HCT116 (cell line): ENCODE measurements at regions not wholly inside any gene's neighbourhood (a gene's known extent, or its start where the extent isn't known, plus 50 kb on each side); places are given as distances from the start of the nearest gene placed in this dataset.

Experiments
- ATAC-seq: fragments of 200-7000 bp; cut with Tn5 transposase; 2 replicates; pipeline ENCODE4 v1.9.1; 2020; ENCODE audit warnings: mild to moderate bottlenecking, moderate library complexity
- BruUV-seq: library from RNA; stranded (reverse); fragments of 400-500 nt; replicated peaks from 2 replicates; lab custom pipeline; 2021; lab: Mats Ljungman, UMichigan
- CTCF ChIA-PET: fragments of 300-600 bp; sonication (Branson Sonifier 250); formaldehyde crosslinking; loops from one replicate; lab custom pipeline; 2021; ENCODE audit warnings: antibody characterized with exemption; lab: Charles Lee
- POLR2A ChIA-PET: fragments of 300-600, 350-600 bp; sonication (Branson Sonifier 250); formaldehyde crosslinking; loops from one replicate; lab custom pipeline; 2021; ENCODE audit warnings: antibody characterized with exemption; lab: Charles Lee
- RAD21 ChIA-PET, 2 experiments: fragments of 300-600 bp; sonication (Branson Sonifier 250); formaldehyde crosslinking; loops; one replicate each; lab custom pipeline; 2023; ENCODE audit warnings: low total read pairs in 2 of 2; ENCODE audit not compliant: uncharacterized antibody in 2 of 2, unreplicated experiment in 2 of 2, low non-redundant PET in 1 of 2; lab: Charles Lee
- DNase-seq: peaks from one replicate; pipeline ENCODE4 v3.0.0-alpha.2; 2010; ENCODE audit warnings: low read depth, low spot score
- H2AFZ ChIP-seq: fragments of 200-600 bp; shearing (Covaris generic), sonication (generic); 2 replicates; pipeline ENCODE4 v1.6.1; 2017; ENCODE audit warnings: low read depth, mixed run types, mixed read lengths, antibody characterized with exemption, low read length; ENCODE audit not compliant: poor library complexity, severe bottlenecking
- H3K27ac ChIP-seq: 2 replicates; pipeline ENCODE4 v1.5.1; 2012; ENCODE audit warnings: low read depth, low read length
- H3K27me3 ChIP-seq: fragments of 200-600 bp; sonication (generic); 2 replicates; pipeline ENCODE4 v1.6.1; 2016; ENCODE audit warnings: mixed run types, low read length, mixed read lengths; ENCODE audit not compliant: insufficient read depth
- H3K36me3 ChIP-seq, 2 experiments: fragments of 200-500 bp in 1 of 2; fragments of 200-600 bp in 1 of 2; sonication (Bioruptor generic) in 1 of 2; sonication (generic) in 1 of 2; 2 replicates each; pipeline versions ENCODE4 v1.5.1 to v1.6.1; 2014 to 2016; ENCODE audit warnings: low read length in 2 of 2, inconsistent platforms in 1 of 2, mixed read lengths in 1 of 2, mixed run types in 1 of 2; ENCODE audit not compliant: insufficient read depth in 2 of 2, control insufficient read depth in 1 of 2
- H3K4me1 ChIP-seq, 2 experiments: fragments of 200-600 bp in 1 of 2; sonication (generic) in 1 of 2; 2 replicates each; pipeline versions ENCODE4 v1.5.1 to v1.6.1; 2012 to 2017; ENCODE audit warnings: low read length in 2 of 2, inconsistent platforms in 1 of 2, mild to moderate bottlenecking in 1 of 2, mixed read lengths in 1 of 2, mixed run types in 1 of 2, moderate library complexity in 1 of 2; ENCODE audit not compliant: insufficient read depth in 2 of 2, control insufficient read depth in 1 of 2
- H3K4me2 ChIP-seq: fragments of 200-600 bp; sonication (generic); 2 replicates; pipeline ENCODE4 v1.6.1; 2017; ENCODE audit warnings: mixed run types, low read length, mixed read lengths
- H3K4me3 ChIP-seq, 2 experiments: fragments of 200-600 bp in 1 of 2; sonication (generic) in 1 of 2; replicated peaks in 1 of 2; 2 replicates each; pipeline ENCODE4 v1.5.1; 2011 to 2016; ENCODE audit warnings: low read length in 2 of 2, control low read depth in 1 of 2, low read depth in 1 of 2, mild to moderate bottlenecking in 1 of 2, mixed read lengths in 1 of 2, mixed run types in 1 of 2
- H3K79me2 ChIP-seq: fragments of 200-600 bp; sonication (generic); 2 replicates; pipeline ENCODE4 v1.6.1; 2017; ENCODE audit warnings: mild to moderate bottlenecking, mixed run types, low read length, moderate library complexity, mixed read lengths; ENCODE audit not compliant: insufficient read depth
- H3K9ac ChIP-seq: fragments of 200-600 bp; sonication (generic); 2 replicates; pipeline ENCODE4 v1.6.1; 2016; ENCODE audit warnings: low read length, mixed read lengths
- H3K9me2 ChIP-seq: fragments of 200-600 bp; sonication (generic), shearing (Covaris generic); 2 replicates; pipeline ENCODE4 v1.6.1; 2017; ENCODE audit warnings: mixed run types, mild to moderate bottlenecking, moderate library complexity; ENCODE audit not compliant: insufficient read depth
- H3K9me3 ChIP-seq, 2 experiments: fragments of 200-500 bp in 1 of 2; fragments of 200-600 bp in 1 of 2; sonication (Bioruptor generic) in 1 of 2; sonication (generic) in 1 of 2; 2 replicates each; pipeline ENCODE4 v1.6.1; 2014 to 2017; ENCODE audit warnings: low read length in 2 of 2, mixed read lengths in 2 of 2, inconsistent platforms in 1 of 2, low read depth in 1 of 2, mild to moderate bottlenecking in 1 of 2, mixed run types in 1 of 2, moderate library complexity in 1 of 2; ENCODE audit not compliant: control insufficient read depth in 1 of 2, insufficient read depth in 1 of 2
- H4K20me1 ChIP-seq: fragments of 200-600 bp; sonication (generic), shearing (Covaris generic); 2 replicates; pipeline ENCODE4 v1.6.1; 2017; ENCODE audit warnings: mixed run types, mild to moderate bottlenecking, moderate library complexity; ENCODE audit not compliant: insufficient read depth
- ELF1 ChIP-seq: IDR thresholded peaks from 2 replicates; pipeline ENCODE4 v1.6.1; 2012; ENCODE audit warnings: low read depth, borderline replicate concordance
- EZH2 ChIP-seq: fragments of 200-600 bp; sonication (generic); IDR thresholded peaks from 2 replicates; pipeline ENCODE4 v1.6.1; 2017; ENCODE audit warnings: antibody characterized with exemption, mixed run types
- JUND ChIP-seq: IDR thresholded peaks from 2 replicates; pipeline ENCODE4 v1.6.1; 2012
- POLR2A ChIP-seq: IDR thresholded peaks from 2 replicates; pipeline ENCODE4 v1.7.0; 2011; ENCODE audit warnings: borderline replicate concordance; ENCODE audit not compliant: insufficient read depth, insufficient read length; ENCODE audit errors: extremely low read depth
- POLR2AphosphoS5 ChIP-seq: IDR thresholded peaks from 2 replicates; pipeline ENCODE4 v1.6.1; 2011; ENCODE audit warnings: mild to moderate bottlenecking, low read depth, low read length, moderate library complexity
- RAD21 ChIP-seq: IDR thresholded peaks from 2 replicates; pipeline ENCODE4 v1.6.1; 2012; ENCODE audit warnings: low read depth, mild to moderate bottlenecking
- YY1 ChIP-seq: IDR thresholded peaks from 2 replicates; pipeline ENCODE4 v1.6.1; 2011; ENCODE audit warnings: low read length, low read depth, moderate library complexity, mild to moderate bottlenecking; ENCODE audit not compliant: insufficient replicate concordance; ENCODE audit errors: extremely low read depth
- ZFX ChIP-seq: fragments of 450-650 bp; IDR thresholded peaks from 2 replicates; pipeline ENCODE4 v1.6.1; 2017
- intact Hi-C: fragments of 100-400 bp; cut with micrococcal nuclease; formaldehyde crosslinking; loops from 2 replicates; pipeline ENCODE4 v1.10.0; 2022
- TF ChIP-seq, protein P1 (sequence below): IDR thresholded peaks from 2 replicates; pipeline ENCODE4 v1.6.1; 2012
- TF ChIP-seq, protein P2 (sequence below): IDR thresholded peaks from 2 replicates; pipeline ENCODE4 v1.6.1; 2012

DNA sequence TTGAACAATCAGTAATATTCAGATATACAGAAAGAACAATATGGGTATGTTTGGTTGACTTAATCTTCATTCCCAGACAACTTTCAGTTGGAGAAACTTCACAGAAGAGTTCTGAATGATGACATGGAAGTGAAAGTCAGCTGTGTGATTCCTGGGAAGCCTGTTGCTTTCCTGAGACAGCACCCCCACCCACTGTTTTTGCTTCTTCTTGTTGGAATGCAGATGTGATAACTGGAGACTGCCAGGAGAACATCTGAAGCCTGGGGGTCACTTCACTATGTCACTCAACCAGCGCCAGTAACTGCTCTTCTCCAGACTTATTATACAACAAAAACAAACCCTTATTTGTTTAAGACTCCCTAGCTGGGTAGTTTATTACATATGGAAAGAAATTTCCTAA lies 599.4 kb downstream of the ZIC1 start:
- no TSS peak for BruUV-seq
- H3K4me3 ChIP-seq, result no peak overlapping the region
- intact Hi-C loops, result no loop called here
- H3K36me3 ChIP-seq, result no peaks in the 10 kb centered on the region
- H3K9ac ChIP-seq, result no peak overlapping the region
- ChIA-PET RAD21 (no interaction called here), POLR2A (no interaction called here), CTCF (no interaction called here)
- H3K4me2 ChIP-seq, result no peak overlapping the region
- ATAC-seq (no peak), DNase-seq (no peak)
- no peaks in the 10 kb centered on the region for H3K9me3 ChIP-seq
- H3K79me2 ChIP-seq, result no peaks in the 10 kb centered on the region
- H3K27me3 ChIP-seq, result no peaks in the 10 kb centered on the region
- H3K9me2 ChIP-seq, result peaks cover 4% of the 10 kb centered on the region; the same call in 1 of the 2 replicates
- TF ChIP-seq, protein P1, sequence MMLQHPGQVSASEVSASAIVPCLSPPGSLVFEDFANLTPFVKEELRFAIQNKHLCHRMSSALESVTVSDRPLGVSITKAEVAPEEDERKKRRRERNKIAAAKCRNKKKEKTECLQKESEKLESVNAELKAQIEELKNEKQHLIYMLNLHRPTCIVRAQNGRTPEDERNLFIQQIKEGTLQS, result no peak
- TF ChIP-seq EZH2, result no peak
- TF ChIP-seq, protein P2, sequence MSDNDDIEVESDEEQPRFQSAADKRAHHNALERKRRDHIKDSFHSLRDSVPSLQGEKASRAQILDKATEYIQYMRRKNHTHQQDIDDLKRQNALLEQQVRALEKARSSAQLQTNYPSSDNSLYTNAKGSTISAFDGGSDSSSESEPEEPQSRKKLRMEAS, result no peak
- TF ChIP-seq ELF1, result no peak
- TF ChIP-seq ZFX, result no peak
- TF ChIP-seq JUND, result no peak
- H2AFZ ChIP-seq, result no peak overlapping the region
- H3K4me1 ChIP-seq, result no peaks in the 10 kb centered on the region
- no peaks in the 10 kb centered on the region for H4K20me1 ChIP-seq
- no peak overlapping the region for H3K27ac ChIP-seq

DNA sequence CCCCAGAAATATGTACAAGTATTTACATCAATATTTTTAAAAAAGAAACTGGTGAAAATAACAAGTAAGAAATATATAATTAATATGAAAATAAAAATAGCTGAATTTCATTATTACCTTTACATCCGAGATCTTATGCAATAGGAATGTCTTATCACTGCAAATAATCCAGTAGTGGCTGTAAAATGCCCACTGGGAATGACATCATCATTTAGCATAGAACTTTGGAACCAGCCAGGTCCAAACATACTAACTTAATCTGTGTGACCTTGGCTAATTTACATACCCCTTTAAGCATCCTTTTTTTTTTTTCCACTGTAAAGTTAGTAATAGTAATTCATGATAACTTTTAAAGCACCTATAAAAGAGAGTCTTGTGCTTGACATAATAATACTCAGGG lies 611.7 kb downstream of the ZIC1 start:
- intact Hi-C loops, result no loop called here
- H3K4me1 ChIP-seq, result no peaks in the 10 kb centered on the region
- H3K9ac ChIP-seq, result no peak overlapping the region
- no peaks in the 10 kb centered on the region for H3K36me3 ChIP-seq
- no peaks in the 10 kb centered on the region for H3K9me3 ChIP-seq
- BruUV-seq, result no TSS peak
- H3K27ac ChIP-seq, result no peak overlapping the region
- DNase-seq (no peak), ATAC-seq (no peak)
- no peaks in the 10 kb centered on the region for H4K20me1 ChIP-seq
- TF ChIP-seq YY1 (no peak), RAD21 (no peak), POLR2AphosphoS5 (no peak), POLR2A (no peak), JUND (no peak)
- H3K27me3 ChIP-seq, result no peaks in the 10 kb centered on the region
- H3K4me3 ChIP-seq, result no peak overlapping the region
- no peaks in the 10 kb centered on the region for H3K9me2 ChIP-seq
- no peaks in the 10 kb centered on the region for H3K79me2 ChIP-seq
- RAD21 ChIA-PET, result no interaction called here
- POLR2A ChIA-PET, result no interaction called here
- H2AFZ ChIP-seq, result no peak overlapping the region
- no peak overlapping the region for H3K4me2 ChIP-seq
- CTCF ChIA-PET, result no interaction called here
